ENCODE measurements at regions not wholly inside any gene's neighbourhood (a gene's known extent, or its start where the extent isn't known, plus 50 kb on each side); places are given as distances from the start of the nearest gene placed in this dataset.

- H3K27ac ChIP-seq (replicated peaks) = no peak overlapping the region
Measured at GRCh38 chr6:14887181-14887580, 358.7 kb upstream of the JARID2 start.

GRCh38 chr6:14887986-14888574 is 357.8 kb upstream of the JARID2 start:
- H3K27me3 ChIP-seq (ENCODE audit: insufficient read depth, poor library complexity, severe bottlenecking) = no peaks in the 10 kb centered on the region
- TF ChIP-seq REST (IDR thresholded peaks at IDR 0.05; ENCODE audit: insufficient replicate concordance, low read depth) = no peak
- no peak for TF ChIP-seq POLR2AphosphoS5 (IDR thresholded peaks at IDR 0.05; ENCODE audit: low read depth)
- no peak for TF ChIP-seq CTCF (IDR thresholded peaks at IDR 0.05; ENCODE audit: insufficient read depth, low read length)
- no peak for TF ChIP-seq GABPA (IDR thresholded peaks at IDR 0.05; ENCODE audit: low read depth)
- TF ChIP-seq SPI1 (IDR thresholded peaks at IDR 0.05; ENCODE audit: borderline replicate concordance, low read depth) = no peak
- no peak for DNase-seq (ENCODE audit: low read depth in 1 of 2, low spot score in 1 of 2)
- H3K27ac ChIP-seq (replicated peaks) = no peak overlapping the region
- no peak overlapping the region for H3K4me3 ChIP-seq (replicated peaks; ENCODE audit: insufficient read depth, low read length)

More at GRCh38 chr6:14887181-14887580, 358.7 kb upstream of the JARID2 start:
- Histone ChIP-seq H3K4me3 (replicated peaks; ENCODE audit: insufficient read depth, low read length) (no peak overlapping the region), H3K27me3 (ENCODE audit: insufficient read depth, poor library complexity, severe bottlenecking) (no peaks in the 10 kb centered on the region)
- TF ChIP-seq GABPA (IDR thresholded peaks at IDR 0.05; ENCODE audit: low read depth) (no peak), CTCF (IDR thresholded peaks at IDR 0.05; ENCODE audit: insufficient read depth, low read length) (no peak), REST (IDR thresholded peaks at IDR 0.05; ENCODE audit: insufficient replicate concordance, low read depth) (no peak), POLR2AphosphoS5 (IDR thresholded peaks at IDR 0.05; ENCODE audit: low read depth) (no peak), SPI1 (IDR thresholded peaks at IDR 0.05; ENCODE audit: borderline replicate concordance, low read depth) (no peak)
- no peak for DNase-seq (ENCODE audit: low read depth in 1 of 2, low spot score in 1 of 2)

- no peak overlapping the region for H3K4me3 ChIP-seq (replicated peaks; ENCODE audit: insufficient read depth, low read length)
- no peak for TF ChIP-seq SPI1 (IDR thresholded peaks at IDR 0.05; ENCODE audit: borderline replicate concordance, low read depth)
- TF ChIP-seq POLR2AphosphoS5 (IDR thresholded peaks at IDR 0.05; ENCODE audit: low read depth) = no peak
- no peak for TF ChIP-seq REST (IDR thresholded peaks at IDR 0.05; ENCODE audit: insufficient replicate concordance, low read depth)
- TF ChIP-seq GABPA (IDR thresholded peaks at IDR 0.05; ENCODE audit: low read depth) = no peak
- TF ChIP-seq CTCF (IDR thresholded peaks at IDR 0.05; ENCODE audit: insufficient read depth, low read length) = no peak
- peak in 1 of 2 experiments; percentile 31 for DNase-seq (ENCODE audit: low read depth in 1 of 2, low spot score in 1 of 2)
- no peaks in the 10 kb centered on the region for H3K27me3 ChIP-seq (ENCODE audit: insufficient read depth, poor library complexity, severe bottlenecking)
- H3K27ac ChIP-seq (replicated peaks) = no peak overlapping the region
Measured at GRCh38 chr6:14888575-14889000, 357.3 kb upstream of the JARID2 start.

All from HL-60 (cell line).